GM12878 (cell line): ENCODE measurements at regions not wholly inside any gene's neighbourhood (a gene's known extent, or its start where the extent isn't known, plus 50 kb on each side); places are given as distances from the start of the nearest gene placed in this dataset.
"Not testable (repeated sequence)": the region's sequence is repeated elsewhere in the genome, so short reads cannot be mapped to it uniquely, and the experiment has no call there.

Experiments used
- FOS ChIP-seq: IDR thresholded peaks from 3 replicates; pipeline ENCODE4 v1.6.1; 2011; ENCODE audit warnings: borderline replicate concordance; ENCODE audit not compliant: insufficient read length; ENCODE audit errors: extremely low read depth
- HDGF ChIP-seq: fragments of 450-650 bp; IDR thresholded peaks from 2 replicates; pipeline ENCODE4 v1.6.1; 2016; ENCODE audit warnings: antibody characterized with exemption
- IKZF1 ChIP-seq: fragments of 450-650 bp; conservative IDR thresholded peaks from 2 replicates; pipeline ENCODE4 v1.6.1; 2017; ENCODE audit warnings: antibody characterized with exemption, mild to moderate bottlenecking
- JUND ChIP-seq: IDR thresholded peaks from 2 replicates; pipeline ENCODE4 v1.6.1; 2012; ENCODE audit warnings: low read depth, mild to moderate bottlenecking, low read length, improper control_type of control experiment, moderate library complexity
- RUNX3 ChIP-seq: IDR thresholded peaks from 2 replicates; pipeline ENCODE4 v1.6.1; 2012; ENCODE audit warnings: low read length, inconsistent platforms
- ZNF217 ChIP-seq: fragments of 450-650 bp; IDR thresholded peaks from 2 replicates; pipeline ENCODE4 v1.6.1; 2017; ENCODE audit warnings: antibody characterized with exemption, mild to moderate bottlenecking
- ZNF274 ChIP-seq: IDR thresholded peaks from one replicate; pipeline ENCODE4 v1.8.0; 2011; ENCODE audit not compliant: insufficient read length, insufficient read depth
- TF ChIP-seq, protein P1 (sequence below), 3 experiments: IDR thresholded peaks in 2 of 3; conservative IDR thresholded peaks in 1 of 3; 2 replicates each; pipeline ENCODE4 v1.5.1; 2011; ENCODE audit warnings: low read depth in 3 of 3, low read length in 3 of 3, mild to moderate bottlenecking in 3 of 3, control low read depth in 2 of 3, moderate library complexity in 2 of 3, inconsistent platforms in 1 of 3, mixed read lengths in 1 of 3; ENCODE audit not compliant: control insufficient read depth in 2 of 3, insufficient read depth in 1 of 3; ENCODE audit errors: extremely low read depth in 1 of 3
- TF ChIP-seq, protein P2 (sequence below): IDR thresholded peaks from 2 replicates; pipeline ENCODE4 v1.6.1; 2011; ENCODE audit warnings: borderline replicate concordance, low read depth, mild to moderate bottlenecking, moderate library complexity, low read length; ENCODE audit not compliant: insufficient read depth, poor library complexity, severe bottlenecking
- TF ChIP-seq, protein P3 (sequence below): fragments of 450-650 bp; IDR thresholded peaks from 2 replicates; pipeline ENCODE4 v1.6.1; 2014; ENCODE audit warnings: mild to moderate bottlenecking
- TF ChIP-seq, protein P4 (sequence below): IDR thresholded peaks from 2 replicates; pipeline ENCODE4 v1.6.1; 2012; ENCODE audit warnings: mild to moderate bottlenecking, low read depth, low read length
- TF ChIP-seq, protein P5 (sequence below): IDR thresholded peaks from 2 replicates; pipeline ENCODE4 v1.6.1; 2012; ENCODE audit warnings: low read depth, low read length, improper control_type of control experiment

DNA sequence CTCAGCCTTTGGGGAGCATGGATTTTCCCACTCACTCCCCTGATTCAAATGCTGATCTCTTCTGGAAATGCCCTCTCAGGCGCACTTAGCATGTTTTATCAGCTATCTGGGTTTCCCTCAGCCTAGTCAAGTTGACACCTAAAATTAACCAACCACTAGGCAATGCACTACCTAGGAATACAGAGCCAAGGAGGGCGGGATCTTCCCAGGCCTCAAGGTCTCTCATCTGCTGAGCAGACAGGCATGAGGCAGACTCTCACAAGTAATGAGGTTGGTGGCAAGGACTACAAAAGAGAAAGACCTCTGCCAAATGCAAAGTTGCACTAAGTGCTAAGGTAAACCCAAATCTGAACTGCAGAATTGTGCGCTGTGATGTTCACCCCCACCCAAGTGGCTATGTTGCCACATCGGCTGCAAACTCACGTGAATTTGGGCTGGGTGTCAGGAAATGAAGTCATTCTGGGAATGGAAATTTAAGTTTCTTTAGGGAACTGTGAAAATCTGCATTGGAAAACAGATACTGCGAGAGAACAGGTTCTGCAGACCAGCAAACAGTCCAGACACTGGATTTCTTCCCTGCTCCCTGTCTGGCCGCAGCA is 332.9 kb downstream of the CACNA1B start:
- TF ChIP-seq, protein P1, sequence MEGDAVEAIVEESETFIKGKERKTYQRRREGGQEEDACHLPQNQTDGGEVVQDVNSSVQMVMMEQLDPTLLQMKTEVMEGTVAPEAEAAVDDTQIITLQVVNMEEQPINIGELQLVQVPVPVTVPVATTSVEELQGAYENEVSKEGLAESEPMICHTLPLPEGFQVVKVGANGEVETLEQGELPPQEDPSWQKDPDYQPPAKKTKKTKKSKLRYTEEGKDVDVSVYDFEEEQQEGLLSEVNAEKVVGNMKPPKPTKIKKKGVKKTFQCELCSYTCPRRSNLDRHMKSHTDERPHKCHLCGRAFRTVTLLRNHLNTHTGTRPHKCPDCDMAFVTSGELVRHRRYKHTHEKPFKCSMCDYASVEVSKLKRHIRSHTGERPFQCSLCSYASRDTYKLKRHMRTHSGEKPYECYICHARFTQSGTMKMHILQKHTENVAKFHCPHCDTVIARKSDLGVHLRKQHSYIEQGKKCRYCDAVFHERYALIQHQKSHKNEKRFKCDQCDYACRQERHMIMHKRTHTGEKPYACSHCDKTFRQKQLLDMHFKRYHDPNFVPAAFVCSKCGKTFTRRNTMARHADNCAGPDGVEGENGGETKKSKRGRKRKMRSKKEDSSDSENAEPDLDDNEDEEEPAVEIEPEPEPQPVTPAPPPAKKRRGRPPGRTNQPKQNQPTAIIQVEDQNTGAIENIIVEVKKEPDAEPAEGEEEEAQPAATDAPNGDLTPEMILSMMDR (IDR thresholded peaks at IDR 0.05 in 2 of 3, conservative IDR thresholded peaks at IDR 0.05 in 1 of 3; ENCODE audit: control insufficient read depth in 2 of 3, extremely low read depth in 1 of 3, insufficient read depth in 1 of 3, low read depth in 3 of 3, low read length in 3 of 3): not testable (repeated sequence)
- not testable (repeated sequence) for TF ChIP-seq IKZF1, JUND, FOS, RUNX3, ZNF274, HDGF, ZNF217
- TF ChIP-seq, protein P2, sequence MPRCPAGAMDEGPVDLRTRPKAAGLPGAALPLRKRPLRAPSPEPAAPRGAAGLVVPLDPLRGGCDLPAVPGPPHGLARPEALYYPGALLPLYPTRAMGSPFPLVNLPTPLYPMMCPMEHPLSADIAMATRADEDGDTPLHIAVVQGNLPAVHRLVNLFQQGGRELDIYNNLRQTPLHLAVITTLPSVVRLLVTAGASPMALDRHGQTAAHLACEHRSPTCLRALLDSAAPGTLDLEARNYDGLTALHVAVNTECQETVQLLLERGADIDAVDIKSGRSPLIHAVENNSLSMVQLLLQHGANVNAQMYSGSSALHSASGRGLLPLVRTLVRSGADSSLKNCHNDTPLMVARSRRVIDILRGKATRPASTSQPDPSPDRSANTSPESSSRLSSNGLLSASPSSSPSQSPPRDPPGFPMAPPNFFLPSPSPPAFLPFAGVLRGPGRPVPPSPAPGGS: not testable (repeated sequence)
- TF ChIP-seq, protein P3, sequence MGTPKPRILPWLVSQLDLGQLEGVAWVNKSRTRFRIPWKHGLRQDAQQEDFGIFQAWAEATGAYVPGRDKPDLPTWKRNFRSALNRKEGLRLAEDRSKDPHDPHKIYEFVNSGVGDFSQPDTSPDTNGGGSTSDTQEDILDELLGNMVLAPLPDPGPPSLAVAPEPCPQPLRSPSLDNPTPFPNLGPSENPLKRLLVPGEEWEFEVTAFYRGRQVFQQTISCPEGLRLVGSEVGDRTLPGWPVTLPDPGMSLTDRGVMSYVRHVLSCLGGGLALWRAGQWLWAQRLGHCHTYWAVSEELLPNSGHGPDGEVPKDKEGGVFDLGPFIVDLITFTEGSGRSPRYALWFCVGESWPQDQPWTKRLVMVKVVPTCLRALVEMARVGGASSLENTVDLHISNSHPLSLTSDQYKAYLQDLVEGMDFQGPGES: not testable (repeated sequence)
- TF ChIP-seq, protein P4, sequence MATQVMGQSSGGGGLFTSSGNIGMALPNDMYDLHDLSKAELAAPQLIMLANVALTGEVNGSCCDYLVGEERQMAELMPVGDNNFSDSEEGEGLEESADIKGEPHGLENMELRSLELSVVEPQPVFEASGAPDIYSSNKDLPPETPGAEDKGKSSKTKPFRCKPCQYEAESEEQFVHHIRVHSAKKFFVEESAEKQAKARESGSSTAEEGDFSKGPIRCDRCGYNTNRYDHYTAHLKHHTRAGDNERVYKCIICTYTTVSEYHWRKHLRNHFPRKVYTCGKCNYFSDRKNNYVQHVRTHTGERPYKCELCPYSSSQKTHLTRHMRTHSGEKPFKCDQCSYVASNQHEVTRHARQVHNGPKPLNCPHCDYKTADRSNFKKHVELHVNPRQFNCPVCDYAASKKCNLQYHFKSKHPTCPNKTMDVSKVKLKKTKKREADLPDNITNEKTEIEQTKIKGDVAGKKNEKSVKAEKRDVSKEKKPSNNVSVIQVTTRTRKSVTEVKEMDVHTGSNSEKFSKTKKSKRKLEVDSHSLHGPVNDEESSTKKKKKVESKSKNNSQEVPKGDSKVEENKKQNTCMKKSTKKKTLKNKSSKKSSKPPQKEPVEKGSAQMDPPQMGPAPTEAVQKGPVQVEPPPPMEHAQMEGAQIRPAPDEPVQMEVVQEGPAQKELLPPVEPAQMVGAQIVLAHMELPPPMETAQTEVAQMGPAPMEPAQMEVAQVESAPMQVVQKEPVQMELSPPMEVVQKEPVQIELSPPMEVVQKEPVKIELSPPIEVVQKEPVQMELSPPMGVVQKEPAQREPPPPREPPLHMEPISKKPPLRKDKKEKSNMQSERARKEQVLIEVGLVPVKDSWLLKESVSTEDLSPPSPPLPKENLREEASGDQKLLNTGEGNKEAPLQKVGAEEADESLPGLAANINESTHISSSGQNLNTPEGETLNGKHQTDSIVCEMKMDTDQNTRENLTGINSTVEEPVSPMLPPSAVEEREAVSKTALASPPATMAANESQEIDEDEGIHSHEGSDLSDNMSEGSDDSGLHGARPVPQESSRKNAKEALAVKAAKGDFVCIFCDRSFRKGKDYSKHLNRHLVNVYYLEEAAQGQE: not testable (repeated sequence)
- TF ChIP-seq, protein P5, sequence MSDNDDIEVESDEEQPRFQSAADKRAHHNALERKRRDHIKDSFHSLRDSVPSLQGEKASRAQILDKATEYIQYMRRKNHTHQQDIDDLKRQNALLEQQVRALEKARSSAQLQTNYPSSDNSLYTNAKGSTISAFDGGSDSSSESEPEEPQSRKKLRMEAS: not testable (repeated sequence)
